ENCODE measurements at regions not wholly inside any gene's neighbourhood (a gene's known extent, or its start where the extent isn't known, plus 50 kb on each side); places are given as distances from the start of the nearest gene placed in this dataset.
"Not testable (repeated sequence)": the region's sequence is repeated elsewhere in the genome, so short reads cannot be mapped to it uniquely, and the experiment has no call there.

GRCh38 chr5:101728933-101729332 is 567.2 kb downstream of the SLCO4C1 start:
- DNase-seq (ENCODE audit: low spot score in 2 of 2): no peak
- intact Hi-C loops (cut with DNase I; ENCODE audit: low total_unique reads): no loop called here
- TF ChIP-seq POLR2A (IDR thresholded peaks at IDR 0.05): no peak
- no peak for TF ChIP-seq CTCF (IDR thresholded peaks at IDR 0.05)
- H3K4me3 ChIP-seq (ENCODE audit: low read depth, poor library complexity, severe bottlenecking): no peak overlapping the region

GRCh38 chr5:101721543-101721942 is 574.5 kb downstream of the SLCO4C1 start:
- no peak for DNase-seq (ENCODE audit: low spot score in 2 of 2)
- WGBS, 2 donors: 83 to 90% methylated on average over 1 of the region's 1 CpG
- intact Hi-C loops (cut with DNase I; ENCODE audit: low total_unique reads): no loop called here
- no peak for TF ChIP-seq CTCF (IDR thresholded peaks at IDR 0.05)
- no peak for TF ChIP-seq POLR2A (IDR thresholded peaks at IDR 0.05)
- no peak overlapping the region for H3K4me3 ChIP-seq (ENCODE audit: low read depth, poor library complexity, severe bottlenecking)

GRCh38 chr5:101720033-101720432 is 576.1 kb downstream of the SLCO4C1 start:
- H3K4me3 ChIP-seq (ENCODE audit: low read depth, poor library complexity, severe bottlenecking): no peak overlapping the region
- TF ChIP-seq POLR2A (IDR thresholded peaks at IDR 0.05): no peak
- no peak for TF ChIP-seq CTCF (IDR thresholded peaks at IDR 0.05)
- WGBS, 2 donors: 83% methylated on average over 3 of the region's 3 CpGs
- intact Hi-C loops (cut with DNase I; ENCODE audit: low total_unique reads): no loop called here
- DNase-seq (ENCODE audit: low spot score in 2 of 2): no peak

- TF ChIP-seq POLR2A (IDR thresholded peaks at IDR 0.05) (no peak), CTCF (IDR thresholded peaks at IDR 0.05) (no peak)
- H3K4me3 ChIP-seq (ENCODE audit: low read depth, poor library complexity, severe bottlenecking): no peak overlapping the region
- WGBS, 2 donors: 91 to 98% methylated on average over 1 of the region's 1 CpG
- intact Hi-C loops (cut with DNase I; ENCODE audit: low total_unique reads): no loop called here
- no peak for DNase-seq (ENCODE audit: low spot score in 2 of 2)
These were observed 578.4 kb downstream of the SLCO4C1 start for GRCh38 chr5:101717721-101718120.

GRCh38 chr5:101716941-101717340 is 579.1 kb downstream of the SLCO4C1 start:
- no peak for TF ChIP-seq CTCF (IDR thresholded peaks at IDR 0.05)
- no peak for TF ChIP-seq POLR2A (IDR thresholded peaks at IDR 0.05)
- no peak overlapping the region for H3K4me3 ChIP-seq (ENCODE audit: low read depth, poor library complexity, severe bottlenecking)
- no peak for DNase-seq (ENCODE audit: low spot score in 2 of 2)
- intact Hi-C loops (cut with DNase I; ENCODE audit: low total_unique reads): no loop called here
- 38 to 69% methylated on average over 1 of the region's 1 CpG for WGBS, 2 donors

- intact Hi-C loops (cut with DNase I; ENCODE audit: low total_unique reads); DNase-seq (ENCODE audit: low spot score in 2 of 2): not testable (repeated sequence)
These were observed 580.3 kb downstream of the SLCO4C1 start for GRCh38 chr5:101715790-101716189.

More at GRCh38 chr5:101715790-101716189, 580.3 kb downstream of the SLCO4C1 start:
- 58 to 64% methylated on average over 5 of the region's 5 CpGs for WGBS, 2 donors
- H3K4me3 ChIP-seq (ENCODE audit: low read depth, poor library complexity, severe bottlenecking): not testable (repeated sequence)
